GM10248 (cell line): ENCODE measurements at regions not wholly inside any gene's neighbourhood (a gene's known extent, or its start where the extent isn't known, plus 50 kb on each side); places are given as distances from the start of the nearest gene placed in this dataset.

ENCODE experiments used
- CTCF ChIA-PET: fragments of 300-600 bp; sonication (Branson Sonifier 250); formaldehyde crosslinking; extraction: SDS; loops from one replicate; lab custom pipeline; 2021; ENCODE audit warnings: antibody characterized with exemption; lab: Yijun Ruan, JAX
- POLR2A ChIA-PET: fragments of 350-650 bp; sonication (Branson Sonifier 250); formaldehyde crosslinking; extraction: SDS; loops from one replicate; lab custom pipeline; 2020; ENCODE audit warnings: antibody characterized with exemption; lab: Yijun Ruan, JAX
- DNase-seq: peaks from one replicate; pipeline ENCODE4 v3.0.0; 2012; ENCODE audit errors: extremely low spot score
- TF ChIP-seq, protein P1 (sequence below): IDR thresholded peaks from 2 replicates; pipeline ENCODE4 v1.5.1; 2012; ENCODE audit warnings: mild to moderate bottlenecking, low read depth; ENCODE audit errors: extremely low read depth, missing control alignments, control extremely low read depth

DNA sequence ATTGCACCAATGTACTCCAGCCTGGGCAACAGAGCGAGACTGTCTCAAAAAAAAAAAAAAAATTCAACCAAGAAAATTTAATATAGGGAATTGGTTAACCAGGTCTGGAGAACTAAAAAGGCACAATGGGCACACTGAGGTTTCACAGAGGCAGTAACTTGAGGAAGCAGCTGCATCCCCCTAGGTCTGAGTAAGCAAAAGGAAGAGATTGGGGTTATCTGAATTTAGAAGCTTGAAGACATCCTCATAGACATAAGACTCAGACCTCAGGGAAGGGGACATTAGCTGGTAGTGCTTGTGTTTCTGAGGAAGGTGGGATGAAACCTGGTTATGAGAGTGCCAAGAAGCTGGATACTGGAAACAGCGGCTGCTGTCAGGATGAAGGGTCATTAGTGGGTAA lies 50.1 kb upstream of the LEKR1 start:
- ChIA-PET CTCF (interaction anchor here (1.0 to 1.6 kb wide), 6 partner anchors 10 to 361 kb away, joined by 3 to 6 read pairs (median 4); partner anchors contain the start of gene TIPARP), POLR2A (interaction anchor here (0.7 kb wide), 1 partner anchor 230 kb away, joined by 3 read pairs; no protein-coding TSS in a partner anchor)
- TF ChIP-seq, protein P1, sequence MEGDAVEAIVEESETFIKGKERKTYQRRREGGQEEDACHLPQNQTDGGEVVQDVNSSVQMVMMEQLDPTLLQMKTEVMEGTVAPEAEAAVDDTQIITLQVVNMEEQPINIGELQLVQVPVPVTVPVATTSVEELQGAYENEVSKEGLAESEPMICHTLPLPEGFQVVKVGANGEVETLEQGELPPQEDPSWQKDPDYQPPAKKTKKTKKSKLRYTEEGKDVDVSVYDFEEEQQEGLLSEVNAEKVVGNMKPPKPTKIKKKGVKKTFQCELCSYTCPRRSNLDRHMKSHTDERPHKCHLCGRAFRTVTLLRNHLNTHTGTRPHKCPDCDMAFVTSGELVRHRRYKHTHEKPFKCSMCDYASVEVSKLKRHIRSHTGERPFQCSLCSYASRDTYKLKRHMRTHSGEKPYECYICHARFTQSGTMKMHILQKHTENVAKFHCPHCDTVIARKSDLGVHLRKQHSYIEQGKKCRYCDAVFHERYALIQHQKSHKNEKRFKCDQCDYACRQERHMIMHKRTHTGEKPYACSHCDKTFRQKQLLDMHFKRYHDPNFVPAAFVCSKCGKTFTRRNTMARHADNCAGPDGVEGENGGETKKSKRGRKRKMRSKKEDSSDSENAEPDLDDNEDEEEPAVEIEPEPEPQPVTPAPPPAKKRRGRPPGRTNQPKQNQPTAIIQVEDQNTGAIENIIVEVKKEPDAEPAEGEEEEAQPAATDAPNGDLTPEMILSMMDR = no peak
- DNase-seq = no peak
